Stimulated activated CD4-positive, alpha-beta T cell treated with anti-CD3 and anti-CD28 coated beads, Interleukin-12 subunit alpha, Interleukin-12 subunit beta, amount 100 ng/mL, for 4 hours (primary cell): ENCODE measurements at regions not wholly inside any gene's neighbourhood (a gene's known extent, or its start where the extent isn't known, plus 50 kb on each side); places are given as distances from the start of the nearest gene placed in this dataset.

Experiments used
- DNase-seq: peaks from one replicate; pipeline ENCODE4 v3.0.0-alpha.2; 2020

DNA sequence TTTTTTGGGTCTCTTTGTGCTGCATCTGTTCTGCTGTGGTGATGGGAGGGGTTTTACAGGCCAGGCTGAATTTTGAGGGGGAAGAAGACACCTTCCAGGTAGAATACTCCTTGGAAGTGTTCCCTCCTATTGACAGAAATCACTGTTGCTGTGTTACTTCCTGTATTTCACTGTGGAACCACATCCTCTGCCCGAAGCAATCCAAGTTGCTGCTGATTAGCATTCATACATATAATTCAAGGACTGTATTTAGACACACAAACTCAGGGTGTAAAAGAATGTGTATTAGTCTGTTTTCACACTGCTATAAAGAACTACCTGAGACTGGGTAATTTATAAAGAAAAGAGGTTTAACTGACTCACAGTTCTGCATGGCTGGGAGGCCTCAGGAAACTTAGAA lies 50.6 kb upstream of the TMEM244 start:
- no peak for DNase-seq
